Neural crest cell (in vitro differentiated cells): ENCODE measurements at regions not wholly inside any gene's neighbourhood (a gene's known extent, or its start where the extent isn't known, plus 50 kb on each side); places are given as distances from the start of the nearest gene placed in this dataset.

Source experiments
- DNase-seq: peaks from one replicate; pipeline ENCODE4 v3.0.0; 2021; ENCODE audit warnings: low read depth, mixed read lengths, low spot score
- H3K27ac Mint-ChIP-seq: one replicate; pipeline ENCODE4 v1.8.0; 2021; ENCODE audit warnings: mild to moderate bottlenecking, mixed read lengths; ENCODE audit not compliant: unreplicated experiment
- H3K27me3 Mint-ChIP-seq: 2 replicates; pipeline ENCODE4 v1.8.0; 2021; ENCODE audit warnings: low read depth, mild to moderate bottlenecking, mixed read lengths
- H3K36me3 Mint-ChIP-seq: 2 replicates; pipeline ENCODE4 v1.8.0; 2021; ENCODE audit warnings: low read depth, mild to moderate bottlenecking, mixed read lengths
- H3K4me1 Mint-ChIP-seq: 2 replicates; pipeline ENCODE4 v1.8.0; 2021; ENCODE audit warnings: mixed read lengths
- H3K4me3 Mint-ChIP-seq: one replicate; pipeline ENCODE4 v1.8.0; 2021; ENCODE audit warnings: mild to moderate bottlenecking, mixed read lengths
- H3K9me3 Mint-ChIP-seq: 2 replicates; pipeline ENCODE4 v1.8.0; 2021; ENCODE audit warnings: mixed read lengths
- TF ChIP-seq, protein P1 (sequence below): fragments of 200-600 bp; sonication (generic); conservative IDR thresholded peaks from 2 replicates; pipeline ENCODE4 v1.5.0; 2021; ENCODE audit warnings: antibody characterized with exemption, mild to moderate bottlenecking

- TF ChIP-seq, protein P1, sequence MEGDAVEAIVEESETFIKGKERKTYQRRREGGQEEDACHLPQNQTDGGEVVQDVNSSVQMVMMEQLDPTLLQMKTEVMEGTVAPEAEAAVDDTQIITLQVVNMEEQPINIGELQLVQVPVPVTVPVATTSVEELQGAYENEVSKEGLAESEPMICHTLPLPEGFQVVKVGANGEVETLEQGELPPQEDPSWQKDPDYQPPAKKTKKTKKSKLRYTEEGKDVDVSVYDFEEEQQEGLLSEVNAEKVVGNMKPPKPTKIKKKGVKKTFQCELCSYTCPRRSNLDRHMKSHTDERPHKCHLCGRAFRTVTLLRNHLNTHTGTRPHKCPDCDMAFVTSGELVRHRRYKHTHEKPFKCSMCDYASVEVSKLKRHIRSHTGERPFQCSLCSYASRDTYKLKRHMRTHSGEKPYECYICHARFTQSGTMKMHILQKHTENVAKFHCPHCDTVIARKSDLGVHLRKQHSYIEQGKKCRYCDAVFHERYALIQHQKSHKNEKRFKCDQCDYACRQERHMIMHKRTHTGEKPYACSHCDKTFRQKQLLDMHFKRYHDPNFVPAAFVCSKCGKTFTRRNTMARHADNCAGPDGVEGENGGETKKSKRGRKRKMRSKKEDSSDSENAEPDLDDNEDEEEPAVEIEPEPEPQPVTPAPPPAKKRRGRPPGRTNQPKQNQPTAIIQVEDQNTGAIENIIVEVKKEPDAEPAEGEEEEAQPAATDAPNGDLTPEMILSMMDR: no peak
- Mint-ChIP-seq H3K27me3 (no peaks in the 10 kb centered on the region), H3K4me3 (no peak overlapping the region), H3K27ac (no peak overlapping the region), H3K9me3 (peaks cover 2% of the 10 kb centered on the region), H3K4me1 (no peaks in the 10 kb centered on the region), H3K36me3 (no peaks in the 10 kb centered on the region)
- no peak for DNase-seq
These were observed 60.1 kb upstream of the GALNT15 start for GRCh38 chr3:16114429-16114828.

GRCh38 chr3:16114930-16115329 is 59.5 kb upstream of the GALNT15 start:
- no peak for DNase-seq
- TF ChIP-seq, protein P1: no peak
- H3K4me1 Mint-ChIP-seq: no peaks in the 10 kb centered on the region
- H3K36me3 Mint-ChIP-seq: no peaks in the 10 kb centered on the region
- H3K4me3 Mint-ChIP-seq: no peak overlapping the region
- peaks cover 2% of the 10 kb centered on the region for H3K9me3 Mint-ChIP-seq
- H3K27ac Mint-ChIP-seq: no peak overlapping the region
- H3K27me3 Mint-ChIP-seq: no peaks in the 10 kb centered on the region

DNA sequence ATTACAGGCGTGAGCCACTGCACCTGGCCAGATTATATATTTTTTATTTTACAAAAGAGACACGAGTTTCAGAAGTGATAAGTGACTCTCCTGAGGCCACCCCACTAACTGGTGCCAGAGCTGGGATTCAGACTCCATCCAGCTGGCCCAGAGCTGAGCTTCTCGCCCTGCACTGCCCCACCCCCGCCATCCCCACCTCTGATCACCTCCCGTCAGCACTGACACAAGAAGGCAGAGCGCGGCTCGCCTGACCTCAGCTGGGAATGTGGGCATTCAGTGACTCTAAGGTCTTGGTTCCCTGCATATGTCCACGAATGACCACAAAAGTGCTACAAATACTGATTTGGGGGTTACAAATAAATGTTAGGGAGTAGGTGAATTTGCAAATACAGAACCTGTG is 56.1 kb upstream of the GALNT15 start:
- no peaks in the 10 kb centered on the region for H3K9me3 Mint-ChIP-seq

DNA sequence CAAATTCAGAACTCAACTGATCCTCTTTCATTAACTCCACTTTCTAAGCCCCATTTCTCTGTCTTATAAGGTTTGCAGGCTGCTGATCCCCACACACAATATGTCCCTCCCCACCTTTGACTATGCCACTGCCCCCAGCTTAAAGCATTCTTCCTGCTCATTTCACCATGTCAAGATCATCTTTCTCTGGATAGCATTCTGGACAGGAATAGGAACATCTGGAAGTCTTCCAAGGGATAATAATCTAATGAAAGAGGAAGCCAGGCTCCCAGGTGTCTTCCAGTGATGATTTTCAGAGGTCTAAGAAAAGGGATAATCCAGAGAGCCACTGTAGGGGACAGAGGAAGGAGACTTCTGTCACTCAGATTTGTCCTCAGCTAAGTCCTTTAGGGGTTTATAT is 54.6 kb upstream of the GALNT15 start:
- no peaks in the 10 kb centered on the region for H3K36me3 Mint-ChIP-seq
- no peaks in the 10 kb centered on the region for H3K9me3 Mint-ChIP-seq
- H3K27me3 Mint-ChIP-seq: no peaks in the 10 kb centered on the region
- no peak overlapping the region for H3K4me3 Mint-ChIP-seq
- DNase-seq: no peak
- no peaks in the 10 kb centered on the region for H3K4me1 Mint-ChIP-seq
- no peak overlapping the region for H3K27ac Mint-ChIP-seq
- TF ChIP-seq, protein P1: no peak

More for the DNA sequence above, 56.1 kb upstream of the GALNT15 start:
- DNase-seq: no peak
- no peak overlapping the region for H3K4me3 Mint-ChIP-seq
- H3K27me3 Mint-ChIP-seq: no peaks in the 10 kb centered on the region
- H3K27ac Mint-ChIP-seq: no peak overlapping the region
- TF ChIP-seq, protein P1: no peak
- no peaks in the 10 kb centered on the region for H3K36me3 Mint-ChIP-seq
- H3K4me1 Mint-ChIP-seq: no peaks in the 10 kb centered on the region

DNA sequence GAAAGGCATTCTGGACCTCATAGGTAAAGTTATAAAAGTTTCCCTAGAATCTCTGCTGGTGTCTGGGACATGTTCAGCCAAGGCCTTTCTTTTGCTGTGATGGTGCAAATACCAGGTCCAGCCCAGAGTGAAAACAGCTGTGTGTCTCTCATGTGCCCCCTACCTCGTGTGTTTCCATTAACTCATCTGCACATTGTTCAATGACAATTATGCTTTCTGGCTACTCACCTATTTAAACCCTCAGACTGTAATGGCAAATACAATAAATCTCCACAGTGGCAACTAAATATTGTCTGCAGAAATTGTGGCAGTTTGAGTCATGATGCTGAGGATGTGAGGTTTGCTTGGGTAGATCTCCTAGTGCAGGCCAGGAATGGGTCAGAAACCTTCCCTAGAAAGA is 53.1 kb upstream of the GALNT15 start:
- H3K4me3 Mint-ChIP-seq: no peak overlapping the region
- H3K27ac Mint-ChIP-seq: no peak overlapping the region
- DNase-seq: no peak
- TF ChIP-seq, protein P1: no peak
- H3K27me3 Mint-ChIP-seq: no peaks in the 10 kb centered on the region
- no peaks in the 10 kb centered on the region for H3K9me3 Mint-ChIP-seq
- H3K4me1 Mint-ChIP-seq: no peaks in the 10 kb centered on the region
- H3K36me3 Mint-ChIP-seq: no peaks in the 10 kb centered on the region

GRCh38 chr3:16122155-16122554 is 52.3 kb upstream of the GALNT15 start:
- H3K27ac Mint-ChIP-seq: no peak overlapping the region
- H3K36me3 Mint-ChIP-seq: no peaks in the 10 kb centered on the region
- no peaks in the 10 kb centered on the region for H3K9me3 Mint-ChIP-seq
- H3K4me3 Mint-ChIP-seq: no peak overlapping the region
- H3K27me3 Mint-ChIP-seq: no peaks in the 10 kb centered on the region
- H3K4me1 Mint-ChIP-seq: no peaks in the 10 kb centered on the region
- DNase-seq: no peak
- TF ChIP-seq, protein P1: no peak
